C1 segment of cervical spinal cord (tissue), 14 donors: ENCODE measurements at regions not wholly inside any gene's neighbourhood (a gene's known extent, or its start where the extent isn't known, plus 50 kb on each side); places are given as distances from the start of the nearest gene placed in this dataset.

Experiments used
- DNase-seq, 14 donors: peaks; one replicate each; lab custom pipeline; 2025; lab: John Stamatoyannopoulos, UW

- peak in 1 of 14 donors; percentile 5 for DNase-seq
These were observed 459.4 kb downstream of the GPAM start for GRCh38 chr10:111724121-111724520.

DNA sequence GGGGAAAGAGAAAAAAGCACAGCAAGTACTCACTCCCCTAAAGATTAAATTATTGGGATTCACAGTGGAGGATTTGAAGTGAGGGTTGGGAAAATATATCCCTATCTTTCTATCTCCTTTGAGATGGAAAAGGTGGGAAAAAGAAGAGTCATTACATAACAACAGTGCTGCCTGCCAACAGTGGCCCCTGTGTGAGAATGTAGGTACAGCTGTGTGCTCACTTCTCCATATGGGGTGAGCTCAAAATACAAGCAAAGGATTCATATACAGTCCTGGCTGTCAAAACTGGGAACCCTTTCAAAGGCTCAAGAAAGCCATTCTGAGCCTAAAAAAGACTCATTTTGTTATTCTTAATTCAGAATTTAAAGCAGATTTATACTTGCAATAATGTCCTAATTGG is 458.5 kb downstream of the GPAM start:
- DNase-seq, result no peak

- peak in 1 of 14 donors; percentile 56 for DNase-seq
These were observed 451.3 kb downstream of the GPAM start for GRCh38 chr10:111732166-111732785.

DNA sequence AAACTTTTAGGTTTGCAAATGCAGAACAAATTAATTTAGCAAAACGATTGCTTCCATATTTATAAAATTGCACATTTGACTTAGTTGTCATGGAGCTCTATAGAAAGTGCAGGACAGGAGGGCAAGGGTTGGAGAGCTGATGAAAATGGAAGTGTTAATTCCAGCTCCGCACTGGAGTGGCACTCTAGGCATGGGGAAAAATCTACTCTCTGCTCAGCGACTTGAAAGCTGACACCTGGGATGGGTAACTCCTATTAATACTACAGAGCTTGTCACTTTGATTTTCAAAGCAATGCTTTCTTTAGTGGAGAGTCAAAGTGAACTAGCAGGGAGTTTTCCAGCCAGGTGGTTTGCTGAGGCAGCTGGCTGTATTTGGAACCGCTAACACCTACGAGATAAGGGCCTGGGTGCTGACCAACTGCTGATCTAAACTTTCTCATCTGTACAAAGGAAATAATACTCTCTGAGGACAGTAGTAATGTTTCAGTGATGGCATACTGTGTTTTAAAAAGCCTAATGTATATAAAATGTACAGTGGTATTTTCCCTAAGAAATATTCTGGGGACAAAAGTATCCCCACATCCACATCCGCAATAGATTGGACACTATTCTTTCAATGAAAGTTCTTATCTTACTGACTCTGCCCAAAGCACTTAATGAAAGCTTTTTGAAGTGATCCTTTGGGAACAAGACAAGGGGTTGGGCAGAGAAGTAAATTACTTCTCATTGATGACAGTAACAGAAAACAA is 444.3 kb downstream of the GPAM start:
- DNase-seq, result no peak

- DNase-seq, result no peak
These were observed 443.8 kb downstream of the GPAM start for GRCh38 chr10:111739874-111740139.

GRCh38 chr10:111745982-111746381 is 437.6 kb downstream of the GPAM start:
- no peak for DNase-seq

DNA sequence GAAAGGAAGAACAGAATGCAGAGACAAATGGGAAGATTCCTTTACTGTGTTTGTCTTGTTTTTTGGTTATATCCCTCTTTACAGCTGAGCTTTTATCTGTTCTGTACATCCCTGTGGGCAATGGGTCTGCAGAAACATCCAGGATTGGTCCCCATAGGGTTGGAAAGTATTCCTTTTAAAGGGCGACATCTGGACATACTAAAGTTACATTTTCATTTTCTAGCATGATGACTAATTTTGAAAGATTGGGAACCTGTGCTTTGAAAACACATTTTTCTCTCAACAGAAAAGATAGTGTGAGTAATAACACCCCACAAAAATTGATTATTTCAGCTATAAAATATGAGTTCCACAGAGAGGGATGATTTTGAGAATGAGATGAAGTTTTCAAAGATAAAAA is 435.8 kb downstream of the GPAM start:
- no peak for DNase-seq

- DNase-seq, result no peak
These were observed 435.4 kb downstream of the GPAM start for GRCh38 chr10:111748184-111748583.

GRCh38 chr10:111750165-111750849 is 433.3 kb downstream of the GPAM start:
- DNase-seq, result no peak

DNA sequence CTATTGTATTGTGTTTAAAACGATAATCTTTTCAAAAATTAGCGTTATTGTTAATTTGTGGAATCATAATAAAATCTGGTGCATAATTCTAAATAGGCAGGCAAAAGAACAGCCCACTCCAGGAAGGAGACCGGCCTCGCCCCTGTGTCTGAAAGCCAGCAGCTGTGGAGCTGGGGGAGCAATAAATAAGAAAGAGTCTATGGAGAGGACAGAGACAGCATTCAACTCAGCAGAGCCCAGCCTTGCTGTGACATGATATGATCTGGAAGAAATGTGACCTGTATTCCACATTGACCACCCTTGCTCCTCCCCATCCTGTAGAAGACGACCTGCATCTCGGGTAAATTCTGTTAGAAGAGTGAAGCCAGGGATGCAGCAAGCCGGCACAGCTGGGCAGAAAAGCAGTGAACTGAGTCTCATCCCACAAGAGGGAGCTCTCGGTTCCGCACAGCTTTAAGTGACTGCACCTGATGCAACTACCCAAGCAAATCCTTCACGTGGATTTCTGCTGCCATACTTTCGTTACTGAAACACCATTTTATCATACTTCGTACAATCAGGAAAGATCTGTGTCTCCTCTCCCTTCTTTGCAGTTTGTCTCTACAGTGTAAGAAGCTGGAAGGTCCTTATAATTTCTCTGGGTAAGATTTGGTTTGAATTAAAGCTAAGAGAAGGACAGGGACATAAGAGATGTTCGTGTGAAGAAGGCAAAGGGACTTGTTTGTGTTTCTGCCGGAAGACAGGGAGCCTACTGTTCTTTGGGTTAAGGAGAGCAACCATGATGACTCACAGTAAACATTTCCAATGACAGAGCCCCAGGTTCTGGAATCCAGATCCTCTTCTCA is 427.1 kb downstream of the GPAM start:
- DNase-seq, result peak in 8 of 14 donors; percentile 1 to 28 (median 5)

DNA sequence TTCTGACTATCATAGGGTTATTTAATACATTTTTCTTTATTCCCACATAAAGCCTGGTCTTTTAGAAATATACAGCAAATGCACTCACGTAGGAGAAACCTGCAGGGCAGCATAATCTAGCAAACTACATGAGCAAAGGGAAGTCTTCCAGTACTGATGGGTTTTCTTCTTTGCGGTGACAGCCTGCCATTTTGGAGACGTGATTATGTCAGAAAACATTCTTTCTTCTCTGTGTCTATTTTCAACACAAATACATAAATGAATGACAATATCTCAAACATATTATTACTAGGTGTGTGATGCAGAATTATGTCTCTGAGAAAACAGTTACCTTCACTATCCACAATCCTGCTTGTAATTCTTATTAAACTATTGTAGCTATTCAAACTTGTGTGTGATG is 425.0 kb downstream of the GPAM start:
- DNase-seq, result no peak

DNA sequence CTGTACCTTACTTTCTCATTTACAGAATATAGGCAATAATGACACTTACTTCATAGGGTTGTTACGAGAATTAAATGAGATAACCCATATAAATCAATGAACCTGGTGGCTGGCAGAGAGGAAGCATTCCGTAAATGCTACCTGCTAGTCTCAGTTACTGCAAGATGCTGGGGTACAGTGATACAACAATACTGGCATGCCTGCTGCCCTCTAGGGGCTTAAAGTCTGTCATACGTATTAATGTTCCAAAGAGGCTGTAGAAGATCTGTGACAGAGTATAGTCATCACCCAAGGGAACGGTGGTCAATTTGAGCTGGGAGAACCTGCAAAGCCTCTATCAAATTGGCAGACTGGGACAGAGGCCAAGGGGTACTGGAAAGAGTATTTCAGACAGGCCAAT is 421.5 kb downstream of the GPAM start:
- DNase-seq, result no peak

DNA sequence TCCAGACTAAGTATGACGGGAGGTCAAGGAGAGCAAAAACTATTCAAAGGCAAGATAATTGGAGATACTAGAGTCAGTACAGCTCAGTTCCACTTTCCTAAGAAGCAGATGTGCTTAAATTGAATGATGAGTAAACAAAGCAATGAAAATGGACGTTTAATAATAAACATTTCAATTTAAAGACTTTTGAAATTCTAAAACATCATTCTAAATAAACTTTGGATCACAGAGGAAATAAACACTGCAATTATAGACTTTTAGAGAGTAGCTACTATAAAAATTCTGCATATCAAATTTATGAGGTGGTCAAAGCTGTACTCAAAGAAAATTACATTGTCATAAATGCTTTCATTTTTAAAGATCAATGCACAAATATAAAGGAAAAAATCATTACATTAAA is 418.3 kb downstream of the GPAM start:
- DNase-seq, result no peak

DNA sequence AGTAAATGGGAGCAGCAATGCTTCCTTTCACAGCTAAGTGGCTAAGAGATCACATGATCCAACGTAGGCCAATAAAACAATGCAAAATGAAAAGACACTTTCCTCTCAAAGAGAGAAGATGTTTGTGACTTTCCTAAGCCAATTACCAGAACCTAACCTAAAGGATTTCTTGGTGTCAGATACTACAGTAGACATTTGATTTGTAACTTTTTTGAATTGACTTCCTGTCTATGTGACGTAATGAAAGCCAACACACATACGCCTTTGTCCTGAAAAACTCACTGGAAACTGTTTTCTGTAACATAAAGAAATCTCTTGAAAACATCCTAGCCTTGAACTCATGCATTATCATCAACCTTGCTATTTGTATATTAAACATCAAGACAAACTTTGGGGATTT is 417.1 kb downstream of the GPAM start:
- DNase-seq, result no peak

DNA sequence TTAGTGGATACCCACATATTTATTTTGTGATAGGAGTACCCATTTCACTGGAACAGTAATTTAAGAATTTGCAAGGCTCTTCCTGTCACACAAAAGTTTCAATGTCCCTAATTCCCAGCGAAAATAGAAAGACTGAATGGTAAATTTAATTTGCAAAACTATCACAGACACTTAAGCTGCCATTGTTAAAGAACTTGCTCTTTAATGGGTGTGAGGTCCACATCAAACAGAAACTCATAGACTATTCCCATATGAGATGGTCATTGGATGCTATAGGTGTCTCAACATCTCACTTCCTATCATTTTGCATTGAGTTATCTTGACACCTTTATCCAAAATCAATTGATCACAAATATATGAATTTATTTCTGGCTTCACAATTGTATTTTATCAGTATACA is 415.9 kb downstream of the GPAM start:
- no peak for DNase-seq

DNA sequence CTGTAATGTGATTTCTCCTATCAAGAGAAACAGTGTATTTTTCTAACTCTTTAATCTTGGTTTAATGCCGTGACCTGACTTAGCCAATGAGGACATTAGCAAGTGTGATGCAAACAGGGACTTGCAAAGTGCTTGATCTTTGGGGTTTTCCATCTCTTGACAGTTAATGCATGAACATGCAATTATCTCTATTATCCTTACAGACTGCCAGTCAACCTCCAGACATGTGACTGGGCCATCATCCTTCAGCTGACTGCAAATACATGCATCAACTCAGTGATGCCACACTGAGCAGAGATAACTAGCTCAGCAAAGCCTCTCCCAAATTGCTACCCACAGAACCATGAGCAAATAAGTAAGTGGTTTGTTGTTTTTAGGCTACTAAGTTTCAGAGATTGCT is 409.6 kb downstream of the GPAM start:
- no peak for DNase-seq

DNA sequence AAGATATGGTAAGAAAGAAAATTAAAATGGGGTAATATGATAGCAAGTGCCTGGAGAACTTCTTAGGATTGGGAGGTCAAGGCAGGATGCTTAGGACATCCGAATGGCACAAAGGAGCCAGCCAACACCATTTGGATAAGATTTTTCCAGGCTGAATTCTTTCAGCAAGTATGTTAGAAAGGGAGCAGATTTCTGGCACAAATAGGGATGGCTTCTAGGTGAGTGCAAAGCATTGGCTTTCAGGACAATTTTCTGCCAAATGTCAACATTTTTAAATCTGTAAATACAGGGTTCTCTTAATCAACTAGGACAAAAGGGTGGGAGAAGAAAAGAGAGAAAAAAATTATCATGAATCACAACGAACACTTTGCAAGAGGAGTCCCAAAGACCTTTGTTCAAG is 409.1 kb downstream of the GPAM start:
- DNase-seq, result peak in 1 of 14 donors; percentile 25

DNA sequence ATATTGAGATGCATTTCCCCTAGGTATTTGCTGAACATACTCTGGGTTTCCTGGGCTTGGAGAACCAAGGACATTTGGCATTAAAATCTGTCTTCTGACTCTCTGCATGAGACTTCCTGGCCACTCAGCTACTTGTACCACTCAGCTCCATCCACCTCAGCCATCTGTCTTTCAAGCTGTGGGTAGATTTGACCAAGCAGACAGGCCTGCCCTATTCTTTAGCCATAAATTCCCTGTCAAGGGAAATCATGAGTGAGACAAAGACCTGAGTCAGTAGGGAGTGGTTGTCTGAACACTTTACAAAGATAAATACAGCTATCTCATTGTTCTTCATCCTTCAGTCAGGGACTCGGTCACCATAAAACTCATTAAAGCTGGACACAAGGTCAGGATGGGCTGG is 399.1 kb downstream of the GPAM start:
- DNase-seq, result peak in 3 of 14 donors; percentile 1 to 94 (median 25)

DNA sequence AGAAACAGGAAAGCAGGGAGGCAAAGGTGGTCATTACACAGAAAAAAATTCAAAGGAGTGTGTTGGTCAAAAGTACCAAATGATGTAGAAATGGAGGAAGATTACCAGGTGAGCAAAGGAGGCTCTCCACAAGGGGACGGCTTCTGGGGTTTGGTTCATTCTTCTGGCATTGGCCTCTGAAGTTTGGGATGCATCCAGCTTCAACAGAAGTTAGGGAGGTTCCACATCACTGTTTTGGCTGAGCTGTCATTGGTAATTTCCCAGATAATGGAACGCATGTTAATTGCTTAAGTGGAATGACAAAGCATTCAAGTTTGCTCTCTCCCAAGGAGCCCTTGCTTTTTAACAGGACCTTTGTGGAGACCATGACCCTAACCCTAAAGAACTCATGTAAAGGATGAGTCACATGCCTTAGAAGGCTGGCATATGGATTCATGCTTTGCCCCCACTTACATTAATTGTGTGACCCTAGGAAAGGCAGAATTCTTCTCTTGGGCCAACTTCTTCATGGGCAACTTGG is 398.6 kb downstream of the GPAM start:
- no peak for DNase-seq

DNA sequence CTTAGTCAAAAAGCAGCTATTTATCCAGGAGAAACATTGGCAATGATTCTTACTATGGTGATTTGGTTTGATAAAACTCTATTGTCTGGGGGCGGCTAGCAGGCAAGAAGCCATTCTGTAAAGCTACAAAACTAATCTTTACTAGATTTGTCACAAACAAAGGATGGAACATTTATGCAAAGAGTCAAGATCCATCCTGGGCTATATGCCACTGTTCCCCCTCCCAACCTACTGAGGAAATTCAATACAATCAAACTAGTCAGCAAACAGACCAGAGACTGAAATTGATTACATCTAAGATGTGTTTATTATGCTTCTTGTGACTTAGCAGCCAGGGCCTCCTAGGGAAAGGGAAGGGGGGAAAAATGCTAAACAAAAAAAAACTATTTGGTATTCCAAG is 397.6 kb downstream of the GPAM start:
- no peak for DNase-seq

- no peak for DNase-seq
These were observed 393.7 kb downstream of the GPAM start for GRCh38 chr10:111789821-111790220.

DNA sequence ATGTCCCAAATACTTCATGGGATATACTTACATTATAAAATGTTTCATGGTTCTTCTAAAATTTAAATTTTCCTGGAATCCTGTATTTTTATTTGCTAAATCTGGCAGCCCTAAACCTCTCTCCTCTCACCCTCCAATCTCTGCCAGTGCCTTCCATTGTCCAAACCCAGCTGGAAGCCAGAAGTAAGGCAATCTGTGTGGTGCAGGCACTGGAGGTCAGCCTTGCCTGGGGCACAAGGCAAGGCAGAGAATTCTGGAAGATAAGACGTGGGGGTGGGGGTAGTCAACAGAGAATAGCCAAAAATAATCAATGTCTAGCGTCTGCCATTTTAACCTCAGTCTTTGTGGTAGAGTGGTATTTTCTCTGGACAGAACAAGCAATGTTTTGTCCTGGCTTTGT is 381.7 kb downstream of the GPAM start:
- DNase-seq, result no peak
